Neural progenitor cell (in vitro differentiated cells): ENCODE measurements at regions not wholly inside any gene's neighbourhood (a gene's known extent, or its start where the extent isn't known, plus 50 kb on each side); places are given as distances from the start of the nearest gene placed in this dataset.

Source experiments
- CTCF ChIP-seq: fragments of 200-600 bp; sonication (generic); IDR thresholded peaks from 2 replicates; pipeline ENCODE4 v1.5.1; 2017; ENCODE audit warnings: antibody characterized with exemption, mild to moderate bottlenecking
- EZH2 ChIP-seq: fragments of 200-600 bp; sonication (generic); IDR thresholded peaks from 2 replicates; pipeline ENCODE4 v1.6.1; 2017; ENCODE audit warnings: antibody characterized with exemption, mild to moderate bottlenecking, moderate library complexity

- no peak for TF ChIP-seq CTCF
- no peak for TF ChIP-seq EZH2
Measured at GRCh38 chr16:87240211-87241136, 76.7 kb downstream of the C16orf95 start.
